ENCODE measurements at regions not wholly inside any gene's neighbourhood (a gene's known extent, or its start where the extent isn't known, plus 50 kb on each side); places are given as distances from the start of the nearest gene placed in this dataset.

- no peak for TF ChIP-seq CTCF (IDR thresholded peaks at IDR 0.05; ENCODE audit: unreplicated experiment in 3 of 3)
- Mint-ChIP-seq H3K27me3 (ENCODE audit: low read depth) (no peaks in the 10 kb centered on the region), H3K4me3 (no peak overlapping the region), H3K4me1 (no peaks in the 10 kb centered on the region), H3K36me3 (ENCODE audit: low read depth) (no peaks in the 10 kb centered on the region), H3K9me3 (peaks cover 7% of the 10 kb centered on the region), H3K27ac (no peak overlapping the region)
Observed at GRCh38 chr1:98452162-98452561, 209.4 kb upstream of the SNX7 start.

- TF ChIP-seq CTCF (IDR thresholded peaks at IDR 0.05; ENCODE audit: unreplicated experiment in 3 of 3) = no peak
- Mint-ChIP-seq H3K27ac (no peak overlapping the region), H3K4me3 (no peak overlapping the region), H3K27me3 (ENCODE audit: low read depth) (peaks cover 5% of the 10 kb centered on the region), H3K9me3 (no peaks in the 10 kb centered on the region), H3K36me3 (ENCODE audit: low read depth) (no peaks in the 10 kb centered on the region), H3K4me1 (no peaks in the 10 kb centered on the region)
Observed at GRCh38 chr1:98441281-98441680, 220.2 kb upstream of the SNX7 start.

GRCh38 chr1:98439471-98439870, 222.1 kb upstream of the SNX7 start:
- H3K9me3 Mint-ChIP-seq = no peaks in the 10 kb centered on the region
- no peak for TF ChIP-seq CTCF (IDR thresholded peaks at IDR 0.05; ENCODE audit: unreplicated experiment in 3 of 3)
- H3K4me3 Mint-ChIP-seq = no peak overlapping the region
- H3K36me3 Mint-ChIP-seq (ENCODE audit: low read depth) = no peaks in the 10 kb centered on the region
- H3K4me1 Mint-ChIP-seq = no peaks in the 10 kb centered on the region
- peaks cover 5% of the 10 kb centered on the region for H3K27me3 Mint-ChIP-seq (ENCODE audit: low read depth)
- H3K27ac Mint-ChIP-seq = no peak overlapping the region

- TF ChIP-seq CTCF (IDR thresholded peaks at IDR 0.05; ENCODE audit: unreplicated experiment in 3 of 3) = no peak
- Mint-ChIP-seq H3K27me3 (ENCODE audit: low read depth) (peaks cover 5% of the 10 kb centered on the region), H3K4me3 (no peak overlapping the region), H3K36me3 (ENCODE audit: low read depth) (no peaks in the 10 kb centered on the region), H3K4me1 (no peaks in the 10 kb centered on the region), H3K9me3 (no peaks in the 10 kb centered on the region), H3K27ac (no peak overlapping the region)
Observed at GRCh38 chr1:98437540-98437939, 224.0 kb upstream of the SNX7 start.

GRCh38 chr1:98437011-98437410, 224.5 kb upstream of the SNX7 start:
- H3K4me3 Mint-ChIP-seq = no peak overlapping the region
- no peak for TF ChIP-seq CTCF (IDR thresholded peaks at IDR 0.05; ENCODE audit: unreplicated experiment in 3 of 3)
- H3K36me3 Mint-ChIP-seq (ENCODE audit: low read depth) = no peaks in the 10 kb centered on the region
- H3K9me3 Mint-ChIP-seq = no peaks in the 10 kb centered on the region
- peaks cover 5% of the 10 kb centered on the region for H3K27me3 Mint-ChIP-seq (ENCODE audit: low read depth)
- no peaks in the 10 kb centered on the region for H3K4me1 Mint-ChIP-seq
- H3K27ac Mint-ChIP-seq = no peak overlapping the region

GRCh38 chr1:98429965-98430443, 231.5 kb upstream of the SNX7 start:
- Mint-ChIP-seq H3K36me3 (ENCODE audit: low read depth) (no peaks in the 10 kb centered on the region), H3K9me3 (no peaks in the 10 kb centered on the region), H3K4me3 (no peak overlapping the region), H3K27me3 (ENCODE audit: low read depth) (no peaks in the 10 kb centered on the region), H3K4me1 (peaks cover 6% of the 10 kb centered on the region), H3K27ac (peak overlapping the region in 2 of 3 experiments; percentile 29 to 56)
- no peak for TF ChIP-seq CTCF (IDR thresholded peaks at IDR 0.05; ENCODE audit: unreplicated experiment in 3 of 3)

All from nephron (organoid).